ENCODE measurements at regions not wholly inside any gene's neighbourhood (a gene's known extent, or its start where the extent isn't known, plus 50 kb on each side); places are given as distances from the start of the nearest gene placed in this dataset.

DNA sequence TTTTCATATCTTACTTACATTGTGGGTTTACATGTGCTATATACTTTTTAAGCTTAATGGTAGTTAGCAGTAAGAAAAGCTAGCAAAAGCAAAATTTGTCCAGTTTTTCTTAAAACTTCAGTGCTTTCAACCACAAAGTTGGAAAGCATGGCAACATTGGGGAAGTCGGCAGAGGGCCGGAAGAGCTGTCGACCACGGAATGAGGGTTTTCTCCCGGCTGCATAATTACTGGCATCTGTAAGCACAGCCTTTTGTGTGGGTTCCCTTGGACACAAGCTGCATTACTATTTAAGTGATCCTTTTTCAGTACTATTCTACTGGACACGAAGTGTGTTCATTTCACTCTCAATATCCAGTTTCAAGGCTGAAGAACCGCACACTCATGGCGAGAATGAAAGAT is 560.4 kb downstream of the ANKRD50 start:
- Histone ChIP-seq H3K9me3 (no peaks in the 10 kb centered on the region), H3K4me3 (ENCODE audit: low read depth in 2 of 2, low read length in 1 of 2) (no peak overlapping the region), H3K4me1 (ENCODE audit: control insufficient read depth in 1 of 2, insufficient read depth in 2 of 2, low read depth in 1 of 2, low read length in 1 of 2) (no peaks in the 10 kb centered on the region), H3F3A (replicated peaks; ENCODE audit: insufficient read depth) (no peaks in the 10 kb centered on the region), H2AFZ (ENCODE audit: low read depth) (no peak overlapping the region), H3K4me2 (no peak overlapping the region), H3K36me3 (replicated peaks in 1 of 2; ENCODE audit: control insufficient read depth in 1 of 2, insufficient read depth in 2 of 2, low read length in 1 of 2) (no peaks in the 10 kb centered on the region), H3K27ac (ENCODE audit: low read depth in 2 of 2, low read length in 1 of 2) (no peak overlapping the region), H3K27me3 (ENCODE audit: insufficient read depth) (no peaks in the 10 kb centered on the region), H4K20me1 (ENCODE audit: insufficient read depth) (no peaks in the 10 kb centered on the region), H3K79me2 (ENCODE audit: insufficient read depth) (no peaks in the 10 kb centered on the region), H3K9me2 (no peaks in the 10 kb centered on the region; the same call in 1 of the 2 replicates), H3K9ac (no peak overlapping the region)
- CTCF ChIA-PET = no interaction called here
- 89% methylated on average over 8 of the region's 8 CpGs for WGBS (ENCODE audit: low lambda C conversion rate)
- DNase-seq = no peak
- POLR2A ChIA-PET = no interaction called here
- TF ChIP-seq POLR2AphosphoS5 (IDR thresholded peaks at IDR 0.05; ENCODE audit: low read depth, low read length) = no peak
- TF ChIP-seq USF2 (IDR thresholded peaks at IDR 0.05; ENCODE audit: borderline replicate concordance, low read depth, low read length) = no peak

DNA sequence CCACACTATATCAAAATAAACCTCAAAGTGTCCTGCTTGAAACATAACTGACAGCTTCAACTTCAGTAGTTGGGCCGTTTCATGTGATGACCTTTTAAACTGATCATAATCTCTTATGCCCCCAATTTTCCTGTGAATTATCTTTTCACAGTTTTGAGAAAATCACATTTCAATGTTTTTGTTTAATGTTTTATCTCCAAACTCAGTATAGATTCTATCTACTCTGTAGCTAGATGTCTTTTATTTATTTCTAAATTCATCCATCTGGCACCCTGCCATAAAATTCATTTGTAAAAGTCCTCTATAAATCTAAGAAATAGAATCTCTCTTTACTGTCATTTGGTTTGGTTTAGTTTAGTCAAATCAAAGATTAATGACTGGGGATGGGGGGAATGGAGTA is 557.3 kb downstream of the ANKRD50 start:
- ChIA-PET POLR2A (no interaction called here), CTCF (no interaction called here)
- Histone ChIP-seq H3F3A (replicated peaks; ENCODE audit: insufficient read depth) (no peaks in the 10 kb centered on the region), H4K20me1 (ENCODE audit: insufficient read depth) (no peaks in the 10 kb centered on the region), H3K4me1 (ENCODE audit: control insufficient read depth in 1 of 2, insufficient read depth in 2 of 2, low read depth in 1 of 2, low read length in 1 of 2) (no peaks in the 10 kb centered on the region), H3K27me3 (ENCODE audit: insufficient read depth) (no peaks in the 10 kb centered on the region), H3K36me3 (replicated peaks in 1 of 2; ENCODE audit: control insufficient read depth in 1 of 2, insufficient read depth in 2 of 2, low read length in 1 of 2) (no peaks in the 10 kb centered on the region), H3K9me2 (no peaks in the 10 kb centered on the region; the same call in 1 of the 2 replicates), H3K9ac (no peak overlapping the region), H3K4me3 (ENCODE audit: low read depth in 2 of 2, low read length in 1 of 2) (no peak overlapping the region), H3K9me3 (no peaks in the 10 kb centered on the region), H3K79me2 (ENCODE audit: insufficient read depth) (no peaks in the 10 kb centered on the region), H3K27ac (ENCODE audit: low read depth in 2 of 2, low read length in 1 of 2) (peak overlapping the region in 1 of 2 experiments; percentile 22; a peak in 1 of 4 replicates), H2AFZ (ENCODE audit: low read depth) (no peak overlapping the region), H3K4me2 (no peak overlapping the region)
- TF ChIP-seq RAD21 (IDR thresholded peaks at IDR 0.05; ENCODE audit: low read length) = no peak
- peak; percentile 39; the same call in 1 of the 2 replicates for TF ChIP-seq NFIC (IDR thresholded peaks at IDR 0.05; ENCODE audit: borderline replicate concordance)
- TF ChIP-seq EP300 (IDR thresholded peaks at IDR 0.05; ENCODE audit: borderline replicate concordance in 1 of 2, low read depth in 1 of 2, low read length in 1 of 2) = peak in 1 of 2 experiments; percentile 48; a peak in 1 of 4 replicates
- peak; percentile 63 for TF ChIP-seq GATA2 (CRISPR knock-in tag; IDR thresholded peaks at IDR 0.05)
- peak; percentile 39; the same call in 1 of the 2 replicates for TF ChIP-seq TCF12 (IDR thresholded peaks at IDR 0.05)
- no peak for TF ChIP-seq ELF1 (IDR thresholded peaks at IDR 0.05)
- no peak for DNase-seq
- WGBS (ENCODE audit: low lambda C conversion rate) = 39% methylated on average over 1 of the region's 1 CpG

DNA sequence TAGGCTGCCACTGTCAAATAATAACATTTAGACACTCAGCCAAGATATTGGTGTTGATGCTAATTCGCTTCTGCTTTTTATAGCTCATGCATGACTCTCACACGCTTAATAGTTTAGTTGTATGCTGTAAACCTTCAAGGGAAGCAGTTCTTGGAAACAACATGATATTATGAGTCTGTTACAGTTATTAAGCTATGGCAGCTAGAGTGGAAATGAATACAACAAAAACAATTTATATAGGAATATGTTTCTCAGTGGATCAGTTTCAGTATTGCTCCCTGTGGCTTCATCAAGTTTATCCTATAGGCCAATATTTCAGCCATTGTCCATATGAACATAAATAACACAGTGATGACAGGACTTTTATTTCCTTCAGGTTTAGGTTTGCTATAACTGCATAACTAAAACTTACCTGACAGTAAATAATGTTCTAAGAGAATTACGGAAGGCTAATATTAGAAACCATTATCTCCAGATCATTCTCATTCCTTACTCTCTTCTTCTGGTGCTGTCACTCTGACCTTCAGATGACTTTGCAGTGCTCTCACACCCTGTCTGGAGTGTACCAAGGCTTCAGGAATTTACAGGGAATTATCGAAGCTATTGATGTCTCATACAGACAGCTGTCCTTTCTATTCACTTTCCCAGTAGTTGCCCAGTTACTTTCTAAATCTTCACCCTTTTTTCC is 555.0 kb downstream of the ANKRD50 start:
- Histone ChIP-seq H3K4me2 (no peak overlapping the region), H3K27ac (ENCODE audit: low read depth in 2 of 2, low read length in 1 of 2) (no peak overlapping the region), H3K36me3 (replicated peaks in 1 of 2; ENCODE audit: control insufficient read depth in 1 of 2, insufficient read depth in 2 of 2, low read length in 1 of 2) (no peaks in the 10 kb centered on the region), H4K20me1 (ENCODE audit: insufficient read depth) (no peaks in the 10 kb centered on the region), H3K27me3 (ENCODE audit: insufficient read depth) (no peaks in the 10 kb centered on the region), H3K9me2 (no peaks in the 10 kb centered on the region; the same call in 1 of the 2 replicates), H2AFZ (ENCODE audit: low read depth) (no peak overlapping the region), H3K4me3 (ENCODE audit: low read depth in 2 of 2, low read length in 1 of 2) (no peak overlapping the region), H3K9me3 (no peaks in the 10 kb centered on the region), H3K4me1 (ENCODE audit: control insufficient read depth in 1 of 2, insufficient read depth in 2 of 2, low read depth in 1 of 2, low read length in 1 of 2) (no peaks in the 10 kb centered on the region), H3K9ac (no peak overlapping the region), H3F3A (replicated peaks; ENCODE audit: insufficient read depth) (no peaks in the 10 kb centered on the region), H3K79me2 (ENCODE audit: insufficient read depth) (no peaks in the 10 kb centered on the region)
- TF ChIP-seq ZBTB33 (IDR thresholded peaks at IDR 0.05; ENCODE audit: borderline replicate concordance, low read depth) (no peak), PBX3 (IDR thresholded peaks at IDR 0.05) (no peak), FOSL2 (IDR thresholded peaks at IDR 0.05; ENCODE audit: borderline replicate concordance, low read depth) (no peak), YY1 (IDR thresholded peaks at IDR 0.05; ENCODE audit: low read depth) (no peak), NRF1 (IDR thresholded peaks at IDR 0.05; ENCODE audit: low read depth, low read length) (no peak), TEAD4 (IDR thresholded peaks at IDR 0.05; ENCODE audit: borderline replicate concordance, insufficient read depth) (no peak)
- TF ChIP-seq, protein P1, sequence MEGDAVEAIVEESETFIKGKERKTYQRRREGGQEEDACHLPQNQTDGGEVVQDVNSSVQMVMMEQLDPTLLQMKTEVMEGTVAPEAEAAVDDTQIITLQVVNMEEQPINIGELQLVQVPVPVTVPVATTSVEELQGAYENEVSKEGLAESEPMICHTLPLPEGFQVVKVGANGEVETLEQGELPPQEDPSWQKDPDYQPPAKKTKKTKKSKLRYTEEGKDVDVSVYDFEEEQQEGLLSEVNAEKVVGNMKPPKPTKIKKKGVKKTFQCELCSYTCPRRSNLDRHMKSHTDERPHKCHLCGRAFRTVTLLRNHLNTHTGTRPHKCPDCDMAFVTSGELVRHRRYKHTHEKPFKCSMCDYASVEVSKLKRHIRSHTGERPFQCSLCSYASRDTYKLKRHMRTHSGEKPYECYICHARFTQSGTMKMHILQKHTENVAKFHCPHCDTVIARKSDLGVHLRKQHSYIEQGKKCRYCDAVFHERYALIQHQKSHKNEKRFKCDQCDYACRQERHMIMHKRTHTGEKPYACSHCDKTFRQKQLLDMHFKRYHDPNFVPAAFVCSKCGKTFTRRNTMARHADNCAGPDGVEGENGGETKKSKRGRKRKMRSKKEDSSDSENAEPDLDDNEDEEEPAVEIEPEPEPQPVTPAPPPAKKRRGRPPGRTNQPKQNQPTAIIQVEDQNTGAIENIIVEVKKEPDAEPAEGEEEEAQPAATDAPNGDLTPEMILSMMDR (IDR thresholded peaks at IDR 0.05) = no peak
- no peak for DNase-seq
- ChIA-PET POLR2A (no interaction called here), CTCF (interaction anchor here (0.6 to 1.0 kb wide), 2 partner anchors 104 to 747 kb away, joined by 3 read pairs; no protein-coding TSS in a partner anchor)
- WGBS (ENCODE audit: low lambda C conversion rate) = 80% methylated on average over 4 of the region's 4 CpGs

Measured in SK-N-SH (cell line).